Right kidney (tissue), 1 donor: ENCODE measurements at regions not wholly inside any gene's neighbourhood (a gene's known extent, or its start where the extent isn't known, plus 50 kb on each side); places are given as distances from the start of the nearest gene placed in this dataset.

ENCODE experiments used
- DNase-seq: peaks from one replicate; pipeline ENCODE4 v3.0.0-alpha.2; 2016

- DNase-seq, result no peak
These were observed 54.7 kb upstream of the EGR2 start for GRCh38 chr10:62870866-62871265.

GRCh38 chr10:62869958-62870357 is 53.8 kb upstream of the EGR2 start:
- DNase-seq, result no peak

- no peak for DNase-seq
These were observed 50.8 kb upstream of the EGR2 start for GRCh38 chr10:62866941-62867340.

- no peak for DNase-seq
These were observed 50.3 kb upstream of the EGR2 start for GRCh38 chr10:62866451-62866850.
